Activated naive CD8-positive, alpha-beta T cell treated with anti-CD3 and anti-CD28 coated beads, Interleukin-2, amount 10 ng/mL, durations not matched to agents 7 days and 5 days (primary cell): ENCODE measurements at regions not wholly inside any gene's neighbourhood (a gene's known extent, or its start where the extent isn't known, plus 50 kb on each side); places are given as distances from the start of the nearest gene placed in this dataset.

ENCODE experiments used
- ATAC-seq: fragments of 150-1000 bp; cut with Tn5 transposase; one replicate; pipeline ENCODE4 v1.10.0; 2021; ENCODE audit warnings: low read depth, moderate library complexity
- POLR2A ChIA-PET: fragments of 350-600 bp; sonication (Branson Sonifier 250); formaldehyde crosslinking; loops from one replicate; lab custom pipeline; 2021; ENCODE audit warnings: antibody characterized with exemption; lab: Charles Lee
- DNase-seq: peaks from one replicate; pipeline ENCODE4 v3.0.0; 2021
- H3K27ac Mint-ChIP-seq: one replicate; pipeline ENCODE4 v1.8.0; 2022; ENCODE audit warnings: mild to moderate bottlenecking, mixed read lengths
- H3K27me3 Mint-ChIP-seq: one replicate; pipeline ENCODE4 v1.8.0; 2022; ENCODE audit warnings: mild to moderate bottlenecking, moderate library complexity, mixed read lengths
- H3K36me3 Mint-ChIP-seq: one replicate; pipeline ENCODE4 v1.8.0; 2021; ENCODE audit warnings: mild to moderate bottlenecking, mixed read lengths
- H3K4me1 Mint-ChIP-seq: one replicate; pipeline ENCODE4 v1.8.0; 2021; ENCODE audit warnings: mixed read lengths
- H3K4me3 Mint-ChIP-seq: one replicate; pipeline ENCODE4 v1.8.0; 2022; ENCODE audit warnings: mild to moderate bottlenecking, moderate library complexity, mixed read lengths
- H3K9me3 Mint-ChIP-seq: one replicate; pipeline ENCODE4 v1.8.0; 2021; ENCODE audit warnings: mixed read lengths

- Mint-ChIP-seq H3K27me3 (peaks cover 11% of the 10 kb centered on the region), H3K27ac (no peak overlapping the region), H3K4me1 (no peaks in the 10 kb centered on the region), H3K36me3 (no peaks in the 10 kb centered on the region), H3K4me3 (no peak overlapping the region), H3K9me3 (no peaks in the 10 kb centered on the region)
- no peak for ATAC-seq
- no peak for DNase-seq
- POLR2A ChIA-PET: no interaction called here
These were observed 50.3 kb upstream of the HMHB1 start for GRCh38 chr5:143761663-143762062.

GRCh38 chr5:143760755-143761154, 51.2 kb upstream of the HMHB1 start:
- ATAC-seq (no peak), DNase-seq (no peak)
- POLR2A ChIA-PET: no interaction called here
- H3K36me3 Mint-ChIP-seq: no peaks in the 10 kb centered on the region
- no peak overlapping the region for H3K27ac Mint-ChIP-seq
- H3K4me3 Mint-ChIP-seq: no peak overlapping the region
- H3K4me1 Mint-ChIP-seq: no peaks in the 10 kb centered on the region
- H3K9me3 Mint-ChIP-seq: no peaks in the 10 kb centered on the region
- H3K27me3 Mint-ChIP-seq: peaks cover 10% of the 10 kb centered on the region

- POLR2A ChIA-PET: no interaction called here
- H3K27ac Mint-ChIP-seq: no peak overlapping the region
- DNase-seq (no peak), ATAC-seq (no peak)
- H3K9me3 Mint-ChIP-seq: no peaks in the 10 kb centered on the region
- H3K4me1 Mint-ChIP-seq: no peaks in the 10 kb centered on the region
- H3K4me3 Mint-ChIP-seq: no peak overlapping the region
- no peaks in the 10 kb centered on the region for H3K36me3 Mint-ChIP-seq
- peaks cover 6% of the 10 kb centered on the region for H3K27me3 Mint-ChIP-seq
These were observed 51.8 kb upstream of the HMHB1 start for GRCh38 chr5:143760131-143760505.

- no peak overlapping the region for H3K27ac Mint-ChIP-seq
- H3K36me3 Mint-ChIP-seq: no peaks in the 10 kb centered on the region
- no peaks in the 10 kb centered on the region for H3K9me3 Mint-ChIP-seq
- no peak overlapping the region for H3K4me3 Mint-ChIP-seq
- DNase-seq: no peak
- H3K27me3 Mint-ChIP-seq: peaks cover 3% of the 10 kb centered on the region
- ATAC-seq: no peak
- no peaks in the 10 kb centered on the region for H3K4me1 Mint-ChIP-seq
- POLR2A ChIA-PET: no interaction called here
These were observed 52.4 kb upstream of the HMHB1 start for GRCh38 chr5:143759396-143760130.

- H3K27ac Mint-ChIP-seq: no peak overlapping the region
- H3K9me3 Mint-ChIP-seq: no peaks in the 10 kb centered on the region
- H3K36me3 Mint-ChIP-seq: no peaks in the 10 kb centered on the region
- DNase-seq (no peak), ATAC-seq (no peak)
- peaks cover 1% of the 10 kb centered on the region for H3K27me3 Mint-ChIP-seq
- no peak overlapping the region for H3K4me3 Mint-ChIP-seq
- H3K4me1 Mint-ChIP-seq: no peaks in the 10 kb centered on the region
- POLR2A ChIA-PET: no interaction called here
These were observed 53.2 kb upstream of the HMHB1 start for GRCh38 chr5:143758750-143759149.

GRCh38 chr5:143758015-143758414, 53.9 kb upstream of the HMHB1 start:
- Mint-ChIP-seq H3K4me3 (no peak overlapping the region), H3K36me3 (no peaks in the 10 kb centered on the region), H3K27me3 (peaks cover 1% of the 10 kb centered on the region), H3K27ac (no peak overlapping the region), H3K4me1 (no peaks in the 10 kb centered on the region), H3K9me3 (no peaks in the 10 kb centered on the region)
- no peak for DNase-seq
- POLR2A ChIA-PET: no interaction called here
- ATAC-seq: no peak

- no peak for ATAC-seq
- POLR2A ChIA-PET: no interaction called here
These were observed 54.8 kb upstream of the HMHB1 start for GRCh38 chr5:143757116-143757515.

GRCh38 chr5:143755966-143756365, 56.0 kb upstream of the HMHB1 start:
- Mint-ChIP-seq H3K27me3 (peaks cover 1% of the 10 kb centered on the region), H3K9me3 (no peaks in the 10 kb centered on the region), H3K27ac (no peak overlapping the region), H3K36me3 (no peaks in the 10 kb centered on the region), H3K4me1 (no peaks in the 10 kb centered on the region), H3K4me3 (no peak overlapping the region)
- POLR2A ChIA-PET: no interaction called here
- DNase-seq (no peak), ATAC-seq (no peak)

More at GRCh38 chr5:143757116-143757515, 54.8 kb upstream of the HMHB1 start:
- no peak overlapping the region for H3K4me3 Mint-ChIP-seq
- no peak overlapping the region for H3K27ac Mint-ChIP-seq
- no peaks in the 10 kb centered on the region for H3K4me1 Mint-ChIP-seq
- H3K27me3 Mint-ChIP-seq: peaks cover 1% of the 10 kb centered on the region
- H3K36me3 Mint-ChIP-seq: no peaks in the 10 kb centered on the region
- no peaks in the 10 kb centered on the region for H3K9me3 Mint-ChIP-seq
- no peak for DNase-seq

GRCh38 chr5:143752165-143752850, 59.7 kb upstream of the HMHB1 start:
- Mint-ChIP-seq H3K36me3 (no peaks in the 10 kb centered on the region), H3K4me3 (no peak overlapping the region), H3K4me1 (no peaks in the 10 kb centered on the region), H3K27me3 (peaks cover 1% of the 10 kb centered on the region), H3K27ac (no peak overlapping the region), H3K9me3 (no peaks in the 10 kb centered on the region)
- POLR2A ChIA-PET: no interaction called here
- ATAC-seq (no peak), DNase-seq (no peak)

- no peaks in the 10 kb centered on the region for H3K36me3 Mint-ChIP-seq
- H3K27ac Mint-ChIP-seq: no peak overlapping the region
- H3K4me1 Mint-ChIP-seq: no peaks in the 10 kb centered on the region
- H3K27me3 Mint-ChIP-seq: peaks cover 1% of the 10 kb centered on the region
- no peaks in the 10 kb centered on the region for H3K9me3 Mint-ChIP-seq
- POLR2A ChIA-PET: no interaction called here
- H3K4me3 Mint-ChIP-seq: no peak overlapping the region
- ATAC-seq (no peak), DNase-seq (no peak)
These were observed 60.6 kb upstream of the HMHB1 start for GRCh38 chr5:143751342-143751741.

GRCh38 chr5:143749581-143750205, 62.3 kb upstream of the HMHB1 start:
- Mint-ChIP-seq H3K27me3 (peaks cover 1% of the 10 kb centered on the region), H3K9me3 (no peaks in the 10 kb centered on the region), H3K4me3 (no peak overlapping the region), H3K36me3 (no peaks in the 10 kb centered on the region), H3K27ac (no peak overlapping the region), H3K4me1 (no peaks in the 10 kb centered on the region)
- POLR2A ChIA-PET: no interaction called here
- ATAC-seq (no peak), DNase-seq (no peak)

GRCh38 chr5:143748516-143748915, 63.4 kb upstream of the HMHB1 start:
- H3K4me1 Mint-ChIP-seq: no peaks in the 10 kb centered on the region
- H3K27me3 Mint-ChIP-seq: peaks cover 2% of the 10 kb centered on the region
- POLR2A ChIA-PET: no interaction called here
- H3K36me3 Mint-ChIP-seq: no peaks in the 10 kb centered on the region
- no peak overlapping the region for H3K27ac Mint-ChIP-seq
- no peak for DNase-seq
- no peak overlapping the region for H3K4me3 Mint-ChIP-seq
- no peak for ATAC-seq
- no peaks in the 10 kb centered on the region for H3K9me3 Mint-ChIP-seq

- Mint-ChIP-seq H3K9me3 (no peaks in the 10 kb centered on the region), H3K27ac (no peak overlapping the region), H3K27me3 (peaks cover 5% of the 10 kb centered on the region), H3K4me3 (no peak overlapping the region), H3K4me1 (peaks cover 5% of the 10 kb centered on the region), H3K36me3 (no peaks in the 10 kb centered on the region)
- DNase-seq (no peak), ATAC-seq (no peak)
- POLR2A ChIA-PET: no interaction called here
These were observed 69.0 kb upstream of the HMHB1 start for GRCh38 chr5:143742951-143743350.

- Mint-ChIP-seq H3K4me1 (peaks cover 5% of the 10 kb centered on the region), H3K27me3 (peaks cover 5% of the 10 kb centered on the region), H3K4me3 (no peak overlapping the region), H3K27ac (no peak overlapping the region), H3K9me3 (no peaks in the 10 kb centered on the region), H3K36me3 (no peaks in the 10 kb centered on the region)
- no peak for DNase-seq
- POLR2A ChIA-PET: no interaction called here
- ATAC-seq: no peak
These were observed 70.5 kb upstream of the HMHB1 start for GRCh38 chr5:143741421-143741820.
